ENCODE measurements at regions not wholly inside any gene's neighbourhood (a gene's known extent, or its start where the extent isn't known, plus 50 kb on each side); places are given as distances from the start of the nearest gene placed in this dataset.
A peak's percentile ranks its signal among the peaks of the same experiment; 100 is the strongest.

DNA sequence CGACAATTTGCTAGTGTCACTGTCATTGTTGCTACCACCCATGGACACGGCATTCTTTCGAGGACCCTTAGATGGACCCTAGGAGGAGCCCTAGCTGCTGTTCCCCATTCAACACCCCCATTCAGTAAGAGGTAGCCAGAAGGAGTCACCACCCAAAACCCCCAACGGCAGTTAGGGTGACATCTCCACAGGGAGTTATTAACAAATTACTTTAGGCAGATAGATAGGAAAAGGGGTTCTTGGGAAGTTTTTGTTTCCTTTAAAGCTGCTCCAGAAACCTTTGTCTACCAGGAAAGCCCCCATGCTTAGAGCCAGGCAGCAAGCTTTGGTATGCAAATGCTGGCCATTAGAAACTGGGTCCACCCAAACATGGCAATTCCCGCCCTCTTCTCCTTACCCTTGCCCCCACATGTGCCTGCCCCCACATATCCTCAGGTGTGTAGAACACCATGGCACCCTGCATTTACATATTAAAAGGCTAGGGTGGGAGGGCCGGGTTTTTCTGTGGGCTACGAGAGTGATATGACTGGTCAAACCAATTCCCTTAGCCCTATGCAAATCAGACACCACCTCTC lies 190.9 kb downstream of the SLITRK6 start:
- no peak overlapping the region for H3K4me3 ChIP-seq (ENCODE audit: low read depth, low read length)
- no peaks in the 10 kb centered on the region for H3K27me3 ChIP-seq (ENCODE audit: control insufficient read depth, insufficient read depth, low read length)
- TF ChIP-seq CTCF (IDR thresholded peaks at IDR 0.05; ENCODE audit: low read depth, low read length): no peak
- no peak for DNase-seq (ENCODE audit: low read depth, low spot score)
- no peaks in the 10 kb centered on the region for H3K9me3 ChIP-seq (ENCODE audit: control insufficient read depth, insufficient read depth, low read length)
- H3K27ac ChIP-seq (ENCODE audit: low read depth, low read length): no peak overlapping the region
- ChIA-PET POLR2A (no interaction called here), CTCF (no interaction called here)

DNA sequence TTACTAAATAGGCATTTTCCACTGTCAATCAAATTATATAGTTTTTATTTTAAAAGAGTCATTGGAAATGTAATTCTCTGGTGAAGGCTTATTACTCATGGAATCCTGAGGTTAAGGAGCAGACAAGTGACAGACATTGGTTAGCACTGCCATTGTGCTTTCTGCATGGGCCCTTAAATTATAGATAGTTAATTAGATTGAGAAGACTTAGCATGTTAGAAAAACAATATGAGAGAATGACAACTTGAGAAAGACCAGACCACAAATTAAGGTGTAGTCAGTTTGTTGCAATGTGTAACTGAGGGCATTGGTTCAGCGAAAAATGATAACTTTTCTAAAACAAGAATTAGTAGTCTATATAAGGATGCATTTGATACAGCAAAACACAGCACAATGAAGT lies 195.5 kb downstream of the SLITRK6 start:
- DNase-seq (ENCODE audit: low read depth, low spot score): no peak
- ChIA-PET POLR2A (no interaction called here), CTCF (no interaction called here)
- Histone ChIP-seq H3K4me3 (ENCODE audit: low read depth, low read length) (no peak overlapping the region), H3K27ac (ENCODE audit: low read depth, low read length) (no peak overlapping the region), H3K27me3 (ENCODE audit: control insufficient read depth, insufficient read depth, low read length) (no peaks in the 10 kb centered on the region), H3K9me3 (ENCODE audit: control insufficient read depth, insufficient read depth, low read length) (no peaks in the 10 kb centered on the region)
- no peak for TF ChIP-seq CTCF (IDR thresholded peaks at IDR 0.05; ENCODE audit: low read depth, low read length)

GRCh38 chr13:85601526-85601925 lies 197.7 kb downstream of the SLITRK6 start:
- no peak for TF ChIP-seq CTCF (IDR thresholded peaks at IDR 0.05; ENCODE audit: low read depth, low read length)
- H3K4me3 ChIP-seq (ENCODE audit: low read depth, low read length): no peak overlapping the region
- no peak for DNase-seq (ENCODE audit: low read depth, low spot score)
- H3K27me3 ChIP-seq (ENCODE audit: control insufficient read depth, insufficient read depth, low read length): no peaks in the 10 kb centered on the region
- no peak overlapping the region for H3K27ac ChIP-seq (ENCODE audit: low read depth, low read length)
- ChIA-PET CTCF (no interaction called here), POLR2A (interaction anchor here (0.6 to 0.7 kb wide), 2 partner anchors 28 to 228 kb away, joined by 3 read pairs; no protein-coding TSS in a partner anchor)
- H3K9me3 ChIP-seq (ENCODE audit: control insufficient read depth, insufficient read depth, low read length): no peaks in the 10 kb centered on the region

GRCh38 chr13:85597790-85598500 lies 201.3 kb downstream of the SLITRK6 start:
- ChIA-PET CTCF (no interaction called here), POLR2A (no interaction called here)
- peak; percentile 33 for DNase-seq (ENCODE audit: low read depth, low spot score)
- Histone ChIP-seq H3K27ac (ENCODE audit: low read depth, low read length) (no peak overlapping the region), H3K9me3 (ENCODE audit: control insufficient read depth, insufficient read depth, low read length) (no peaks in the 10 kb centered on the region), H3K27me3 (ENCODE audit: control insufficient read depth, insufficient read depth, low read length) (no peaks in the 10 kb centered on the region), H3K4me3 (ENCODE audit: low read depth, low read length) (no peak overlapping the region)
- TF ChIP-seq CTCF (IDR thresholded peaks at IDR 0.05; ENCODE audit: low read depth, low read length): no peak

DNA sequence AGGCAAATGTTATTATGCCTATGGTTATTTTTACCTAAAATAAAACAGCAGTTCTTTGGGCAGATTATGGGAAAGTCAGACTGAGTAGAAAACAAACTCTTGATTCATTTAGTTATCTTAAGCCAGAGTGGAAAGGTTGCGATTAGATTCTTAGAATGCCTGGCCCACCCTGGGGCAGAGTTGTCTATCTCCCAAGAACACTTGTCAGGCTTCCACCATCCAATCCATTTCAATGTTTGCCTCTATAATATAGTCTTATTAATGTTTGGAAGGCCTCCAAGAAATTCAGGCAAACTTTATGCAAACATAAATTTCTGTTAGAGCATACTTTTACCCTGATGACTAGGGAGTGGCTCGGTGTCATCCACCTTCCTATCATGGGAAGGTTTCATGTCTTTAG lies 207.0 kb downstream of the SLITRK6 start:
- Histone ChIP-seq H3K27me3 (ENCODE audit: control insufficient read depth, insufficient read depth, low read length) (no peaks in the 10 kb centered on the region), H3K4me3 (ENCODE audit: low read depth, low read length) (no peak overlapping the region), H3K9me3 (ENCODE audit: control insufficient read depth, insufficient read depth, low read length) (no peaks in the 10 kb centered on the region), H3K27ac (ENCODE audit: low read depth, low read length) (no peak overlapping the region)
- ChIA-PET POLR2A (no interaction called here), CTCF (no interaction called here)
- no peak for DNase-seq (ENCODE audit: low read depth, low spot score)
- no peak for TF ChIP-seq CTCF (IDR thresholded peaks at IDR 0.05; ENCODE audit: low read depth, low read length)
